BLaER1 treated with 17β-estradiol and CSF1 and Interleukin-3, amounts not matched to agents 10 nM and 100 nM (cell line): ENCODE measurements at regions not wholly inside any gene's neighbourhood (a gene's known extent, or its start where the extent isn't known, plus 50 kb on each side); places are given as distances from the start of the nearest gene placed in this dataset.
"Not testable (repeated sequence)": the region's sequence is repeated elsewhere in the genome, so short reads cannot be mapped to it uniquely, and the experiment has no call there.

Source experiments
- H3K27ac ChIP-seq, 11 experiments: shearing (Covaris generic); formaldehyde crosslinking; 2 replicates each; pipeline ENCODE4 v1.8.1; 2022
- H3K27me3 ChIP-seq, 11 experiments: shearing (Covaris generic); formaldehyde crosslinking; 2 replicates each; pipeline ENCODE4 v1.8.1; 2022
- H3K36me3 ChIP-seq, 11 experiments: shearing (Covaris generic); formaldehyde crosslinking; 2 replicates each; pipeline ENCODE4 v1.8.1; 2022
- H3K4me1 ChIP-seq, 10 experiments: shearing (Covaris generic); formaldehyde crosslinking; 2 replicates each; pipeline ENCODE4 v1.8.1; 2022
- H3K4me2 ChIP-seq, 11 experiments: shearing (Covaris generic); formaldehyde crosslinking; 2 replicates each; pipeline ENCODE4 v1.8.1; 2022
- H3K4me3 ChIP-seq, 10 experiments: shearing (Covaris generic); formaldehyde crosslinking; 2 replicates each; pipeline ENCODE4 v1.8.1; 2022
- H3K9ac ChIP-seq, 11 experiments: shearing (Covaris generic); formaldehyde crosslinking; 2 replicates each; pipeline ENCODE4 v1.8.1; 2022
- H3K9me3 ChIP-seq, 11 experiments: shearing (Covaris generic); formaldehyde crosslinking; replicated peaks in 1 of 11; 2 replicates each; pipeline ENCODE4 v1.8.1; 2022
- H4K20me1 ChIP-seq, 11 experiments: shearing (Covaris generic); formaldehyde crosslinking; 2 replicates each; pipeline ENCODE4 v1.8.1; 2022
- Cebpa-rat ChIP-seq, 11 experiments: shearing (Covaris generic); IDR thresholded peaks; 2 replicates each; pipeline ENCODE4 v1.8.1; 2022

DNA sequence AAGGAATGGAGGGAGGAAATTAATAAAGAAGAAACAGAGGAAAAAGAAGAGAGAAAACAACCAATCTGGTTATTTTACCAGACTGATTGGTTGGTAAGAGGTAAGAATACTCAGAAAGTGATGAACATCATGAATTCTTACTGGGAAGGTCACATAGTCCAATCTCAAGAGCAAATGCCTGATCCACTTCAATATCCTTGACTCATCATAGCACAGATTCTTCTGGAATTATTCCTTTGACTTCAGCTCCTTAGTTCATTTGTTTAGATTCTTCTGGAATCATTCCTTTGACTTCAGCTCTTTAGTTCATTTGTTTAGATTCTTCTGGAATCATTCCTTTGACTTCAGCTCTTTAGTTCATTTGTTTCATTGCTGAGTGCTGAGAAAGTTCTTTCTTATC, 2030.6 kb upstream of the CELF4 start:
- Histone ChIP-seq H3K4me2 (no peak overlapping the region), H3K36me3 (no peaks in the 10 kb centered on the region), H3K27ac (no peak overlapping the region), H4K20me1 (no peaks in the 10 kb centered on the region), H3K4me3 (no peak overlapping the region), H3K9ac (no peak overlapping the region), H3K4me1 (no peaks in the 10 kb centered on the region), H3K9me3 (no peaks in the 10 kb centered on the region), H3K27me3 (no peaks in the 10 kb centered on the region)
- TF ChIP-seq Cebpa-rat (IDR thresholded peaks at IDR 0.05) = no peak

DNA sequence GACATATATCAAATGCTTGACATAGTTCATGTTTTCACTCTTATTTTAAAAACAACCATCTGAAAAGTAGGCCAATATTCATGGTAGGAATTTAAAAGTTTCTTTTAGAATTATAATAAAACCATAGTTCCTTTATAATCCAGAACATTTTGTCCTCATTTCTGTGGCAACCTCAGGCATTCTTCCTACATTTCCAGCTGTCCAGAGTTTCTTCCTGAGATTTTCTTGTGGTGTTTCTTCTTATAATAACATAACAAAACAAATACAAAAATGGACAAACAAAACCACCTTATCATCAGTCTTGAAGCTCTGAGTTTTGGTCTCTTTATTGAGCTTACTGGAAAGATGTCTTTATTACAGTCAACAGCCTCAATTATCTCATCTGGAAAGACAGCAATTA, 2028.6 kb upstream of the CELF4 start:
- H3K9me3 ChIP-seq = no peaks in the 10 kb centered on the region
- no peak overlapping the region for H3K9ac ChIP-seq
- no peak overlapping the region for H3K27ac ChIP-seq
- no peak for TF ChIP-seq Cebpa-rat (IDR thresholded peaks at IDR 0.05)
- H3K4me2 ChIP-seq = no peak overlapping the region
- H3K4me1 ChIP-seq = no peaks in the 10 kb centered on the region
- H3K36me3 ChIP-seq = no peaks in the 10 kb centered on the region
- no peaks in the 10 kb centered on the region for H3K27me3 ChIP-seq
- no peak overlapping the region for H3K4me3 ChIP-seq
- H4K20me1 ChIP-seq = no peaks in the 10 kb centered on the region

- peaks cover 0 to 2% (median 0%) of the 10 kb centered on the region in 10 experiments; a peak in 1 of 20 replicates for H3K4me1 ChIP-seq
- no peaks in the 10 kb centered on the region for H3K9me3 ChIP-seq
- H3K4me3 ChIP-seq = no peak overlapping the region
- no peaks in the 10 kb centered on the region for H4K20me1 ChIP-seq
- H3K27ac ChIP-seq = no peak overlapping the region
- no peak overlapping the region for H3K9ac ChIP-seq
- no peaks in the 10 kb centered on the region for H3K27me3 ChIP-seq
- no peak for TF ChIP-seq Cebpa-rat (IDR thresholded peaks at IDR 0.05)
- no peaks in the 10 kb centered on the region for H3K36me3 ChIP-seq
- H3K4me2 ChIP-seq = no peak overlapping the region
Measured at GRCh38 chr18:39591649-39592048, 2026.1 kb upstream of the CELF4 start.

GRCh38 chr18:39589496-39589895, 2023.9 kb upstream of the CELF4 start:
- Histone ChIP-seq H3K9me3 (no peaks in the 10 kb centered on the region), H3K27me3 (no peaks in the 10 kb centered on the region), H3K36me3 (no peaks in the 10 kb centered on the region), H3K4me2 (no peak overlapping the region), H3K9ac (no peak overlapping the region), H4K20me1 (no peaks in the 10 kb centered on the region), H3K4me3 (no peak overlapping the region), H3K27ac (no peak overlapping the region), H3K4me1 (peaks cover 0 to 5% (median 0%) of the 10 kb centered on the region in 10 experiments; a peak in 1 of 20 replicates)
- no peak for TF ChIP-seq Cebpa-rat (IDR thresholded peaks at IDR 0.05)

- H3K4me2 ChIP-seq = no peak overlapping the region
- peaks cover 0 to 5% (median 0%) of the 10 kb centered on the region in 10 experiments; a peak in 1 of 20 replicates for H3K4me1 ChIP-seq
- H4K20me1 ChIP-seq = no peaks in the 10 kb centered on the region
- no peak for TF ChIP-seq Cebpa-rat (IDR thresholded peaks at IDR 0.05)
- no peak overlapping the region for H3K27ac ChIP-seq
- no peaks in the 10 kb centered on the region for H3K27me3 ChIP-seq
- H3K36me3 ChIP-seq = no peaks in the 10 kb centered on the region
- H3K9me3 ChIP-seq = no peaks in the 10 kb centered on the region
- no peak overlapping the region for H3K9ac ChIP-seq
- H3K4me3 ChIP-seq = no peak overlapping the region
Measured at GRCh38 chr18:39587586-39587985, 2022.0 kb upstream of the CELF4 start.

DNA sequence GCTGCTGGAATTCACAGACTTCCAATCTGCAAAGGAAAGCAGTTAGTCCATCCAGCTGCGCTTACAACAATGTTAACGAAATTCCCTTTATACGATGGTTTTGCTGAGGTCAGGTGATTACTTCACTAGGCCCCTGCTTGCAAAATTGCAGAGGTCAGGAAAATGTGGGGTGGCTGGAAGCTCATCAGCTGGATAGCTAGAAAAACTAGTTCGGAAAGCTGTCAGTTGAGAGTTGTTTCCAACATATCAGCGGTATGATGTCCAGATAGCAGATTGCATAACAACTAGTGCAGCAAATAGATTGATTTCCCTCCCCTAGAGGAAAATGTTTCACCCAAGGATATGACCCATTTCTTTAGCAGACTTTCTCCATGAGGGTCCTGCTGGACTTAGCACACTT, 2021.1 kb upstream of the CELF4 start:
- no peaks in the 10 kb centered on the region for H4K20me1 ChIP-seq
- H3K27me3 ChIP-seq = no peaks in the 10 kb centered on the region
- TF ChIP-seq Cebpa-rat (IDR thresholded peaks at IDR 0.05) = no peak

GRCh38 chr18:39574897-39575296, 2009.3 kb upstream of the CELF4 start:
- Histone ChIP-seq H3K27ac (no peak overlapping the region), H3K9ac (no peak overlapping the region), H3K4me2 (no peak overlapping the region), H3K36me3 (no peaks in the 10 kb centered on the region), H3K27me3 (no peaks in the 10 kb centered on the region), H4K20me1 (no peaks in the 10 kb centered on the region), H3K4me3 (no peak overlapping the region), H3K9me3 (no peaks in the 10 kb centered on the region), H3K4me1 (no peaks in the 10 kb centered on the region)
- TF ChIP-seq Cebpa-rat (IDR thresholded peaks at IDR 0.05) = no peak

More for the DNA sequence above, 2021.1 kb upstream of the CELF4 start:
- H3K27ac ChIP-seq = no peak overlapping the region
- no peak overlapping the region for H3K4me2 ChIP-seq
- no peak overlapping the region for H3K4me3 ChIP-seq
- H3K9me3 ChIP-seq = no peaks in the 10 kb centered on the region
- peaks cover 0 to 5% (median 0%) of the 10 kb centered on the region in 10 experiments; a peak in 1 of 20 replicates for H3K4me1 ChIP-seq
- no peaks in the 10 kb centered on the region for H3K36me3 ChIP-seq
- no peak overlapping the region for H3K9ac ChIP-seq

GRCh38 chr18:39571511-39571910, 2005.9 kb upstream of the CELF4 start:
- Histone ChIP-seq H3K36me3 (no peaks in the 10 kb centered on the region), H3K4me3 (no peak overlapping the region), H4K20me1 (no peaks in the 10 kb centered on the region), H3K27ac (no peak overlapping the region), H3K9ac (no peak overlapping the region), H3K4me1 (no peaks in the 10 kb centered on the region), H3K27me3 (no peaks in the 10 kb centered on the region), H3K9me3 (no peaks in the 10 kb centered on the region), H3K4me2 (no peak overlapping the region)
- TF ChIP-seq Cebpa-rat (IDR thresholded peaks at IDR 0.05) = no peak

DNA sequence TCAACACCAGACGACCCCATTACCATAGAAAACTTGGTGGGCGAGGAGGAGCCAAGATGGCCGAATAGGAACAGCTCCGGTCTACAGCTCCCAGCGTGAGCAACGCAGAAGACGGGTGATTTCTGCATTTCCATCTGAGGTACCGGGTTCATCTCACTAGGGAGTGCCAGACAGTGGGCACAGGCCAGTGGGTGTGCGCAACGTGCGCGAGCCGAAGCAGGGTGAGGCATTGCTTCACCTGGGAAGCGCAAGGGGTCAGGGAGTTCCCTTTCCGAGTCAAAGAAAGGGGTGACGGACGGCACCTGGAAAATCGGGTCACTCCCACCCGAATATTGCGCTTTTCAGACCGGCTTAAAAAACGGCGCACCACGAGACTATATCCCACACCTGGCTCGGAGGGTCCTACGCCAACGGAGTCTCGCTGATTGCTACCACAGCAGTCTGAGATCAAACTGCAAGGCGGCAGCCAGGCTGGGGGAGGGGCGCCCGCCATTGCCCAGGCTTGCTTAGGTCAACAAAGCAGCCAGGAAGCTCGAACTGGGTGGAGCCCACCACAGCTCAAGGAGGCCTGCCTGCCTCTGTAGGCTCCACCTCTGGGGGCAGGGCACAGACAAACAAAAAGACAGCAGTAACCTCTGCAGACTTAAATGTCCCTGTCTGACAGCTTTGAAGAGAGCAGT, 2000.1 kb upstream of the CELF4 start:
- not testable (repeated sequence) for H4K20me1 ChIP-seq, H3K4me3 ChIP-seq, H3K4me2 ChIP-seq, H3K9ac ChIP-seq, H3K36me3 ChIP-seq, H3K27me3 ChIP-seq, H3K27ac ChIP-seq, H3K4me1 ChIP-seq
- peaks cover 0 to 11% (median 6%) of the 10 kb centered on the region in 11 experiments; a peak in 10 of 22 replicates for H3K9me3 ChIP-seq

DNA sequence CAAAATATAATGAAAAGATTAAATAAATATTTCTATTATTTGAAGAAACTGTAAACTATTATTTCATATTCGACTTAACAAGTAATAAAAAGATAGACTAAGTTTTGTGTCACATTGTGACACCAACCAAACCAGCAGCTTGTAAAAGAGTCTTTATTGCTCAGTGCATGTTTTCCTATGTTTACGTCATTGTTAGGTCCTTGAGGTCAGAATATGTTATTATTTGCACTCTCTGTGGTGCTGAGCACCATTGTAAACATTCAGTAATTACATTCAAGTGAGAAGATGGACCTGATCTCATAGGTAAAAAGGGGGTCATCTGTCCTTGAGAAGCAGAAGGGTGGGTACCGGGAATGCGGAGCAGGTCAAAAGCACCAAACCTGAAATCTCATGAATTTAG, 1999.1 kb upstream of the CELF4 start:
- no peaks in the 10 kb centered on the region for H3K4me1 ChIP-seq
- no peak overlapping the region for H3K27ac ChIP-seq
- H3K4me3 ChIP-seq = no peak overlapping the region
- peaks cover 0 to 11% (median 6%) of the 10 kb centered on the region in 11 experiments; a peak in 10 of 22 replicates for H3K9me3 ChIP-seq
- H3K36me3 ChIP-seq = no peaks in the 10 kb centered on the region
- TF ChIP-seq Cebpa-rat (IDR thresholded peaks at IDR 0.05) = no peak
- no peak overlapping the region for H3K9ac ChIP-seq
- no peaks in the 10 kb centered on the region for H3K27me3 ChIP-seq
- H3K4me2 ChIP-seq = no peak overlapping the region
- no peaks in the 10 kb centered on the region for H4K20me1 ChIP-seq
